ENCODE measurements at regions not wholly inside any gene's neighbourhood (a gene's known extent, or its start where the extent isn't known, plus 50 kb on each side); places are given as distances from the start of the nearest gene placed in this dataset.
"Not testable (repeated sequence)": the region's sequence is repeated elsewhere in the genome, so short reads cannot be mapped to it uniquely, and the experiment has no call there.

- no peak for DNase-seq
These were observed 58.4 kb upstream of the WAPL start for GRCh38 chr10:86579883-86580520.

GRCh38 chr10:86580521-86580891 is 58.9 kb upstream of the WAPL start:
- no peak for DNase-seq

- no peak for DNase-seq
These were observed 62.4 kb upstream of the WAPL start for GRCh38 chr10:86583983-86584382.

- DNase-seq = peak; percentile 68
These were observed 63.7 kb upstream of the WAPL start for GRCh38 chr10:86585037-86585929.

GRCh38 chr10:86586516-86586915 is 64.9 kb upstream of the WAPL start:
- no peak for DNase-seq

- not testable (repeated sequence) for DNase-seq
These were observed 65.6 kb upstream of the OPN4 start for GRCh38 chr10:86588781-86589180.

GRCh38 chr10:86591436-86591835 is 62.9 kb upstream of the OPN4 start:
- DNase-seq = no peak

- no peak for DNase-seq
These were observed 61.9 kb upstream of the OPN4 start for GRCh38 chr10:86592413-86592812.

GRCh38 chr10:86594535-86594934 is 59.8 kb upstream of the OPN4 start:
- DNase-seq = no peak

GRCh38 chr10:86595496-86595895 is 58.9 kb upstream of the OPN4 start:
- no peak for DNase-seq

- no peak for DNase-seq
These were observed 58.1 kb upstream of the OPN4 start for GRCh38 chr10:86596266-86596665.

GRCh38 chr10:86597306-86597705 is 57.0 kb upstream of the OPN4 start:
- DNase-seq = no peak

GRCh38 chr10:86598151-86598550 is 56.2 kb upstream of the OPN4 start:
- no peak for DNase-seq

- DNase-seq = no peak
These were observed 55.3 kb upstream of the OPN4 start for GRCh38 chr10:86599041-86599440.

GRCh38 chr10:86599729-86600128 is 54.6 kb upstream of the OPN4 start:
- DNase-seq = no peak

- no peak for DNase-seq
These were observed 54.1 kb upstream of the OPN4 start for GRCh38 chr10:86600296-86600695.

- DNase-seq = no peak
These were observed 52.3 kb upstream of the OPN4 start for GRCh38 chr10:86601956-86602602.

- DNase-seq = no peak
These were observed 51.1 kb upstream of the OPN4 start for GRCh38 chr10:86603256-86603655.
